ENCODE measurements at regions not wholly inside any gene's neighbourhood (a gene's known extent, or its start where the extent isn't known, plus 50 kb on each side); places are given as distances from the start of the nearest gene placed in this dataset.
A peak's percentile ranks its signal among the peaks of the same experiment; 100 is the strongest.

DNA sequence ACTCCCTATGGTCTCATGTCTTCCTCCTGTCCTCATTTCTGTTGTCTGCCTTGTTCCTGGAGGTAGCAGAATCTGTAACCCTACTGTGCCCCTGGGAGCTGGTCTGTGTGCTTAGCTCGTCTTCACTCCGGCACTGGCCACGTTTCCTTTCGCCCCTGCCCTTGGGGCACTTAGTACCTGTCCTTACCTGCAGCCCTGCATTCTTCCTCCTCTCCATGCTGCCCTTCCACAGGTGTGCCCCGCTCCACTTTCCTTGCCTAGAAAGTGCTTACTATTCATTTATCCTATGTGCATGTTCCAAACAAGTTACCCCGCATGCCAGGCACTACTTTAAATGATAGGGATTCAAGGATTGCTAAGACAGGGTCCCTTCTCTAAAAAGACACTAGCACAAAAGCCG lies 199.9 kb upstream of the ZMIZ1 start:
- no peaks in the 10 kb centered on the region for H3K9me3 ChIP-seq (replicated peaks in 1 of 3)
- TF ChIP-seq, protein P1, sequence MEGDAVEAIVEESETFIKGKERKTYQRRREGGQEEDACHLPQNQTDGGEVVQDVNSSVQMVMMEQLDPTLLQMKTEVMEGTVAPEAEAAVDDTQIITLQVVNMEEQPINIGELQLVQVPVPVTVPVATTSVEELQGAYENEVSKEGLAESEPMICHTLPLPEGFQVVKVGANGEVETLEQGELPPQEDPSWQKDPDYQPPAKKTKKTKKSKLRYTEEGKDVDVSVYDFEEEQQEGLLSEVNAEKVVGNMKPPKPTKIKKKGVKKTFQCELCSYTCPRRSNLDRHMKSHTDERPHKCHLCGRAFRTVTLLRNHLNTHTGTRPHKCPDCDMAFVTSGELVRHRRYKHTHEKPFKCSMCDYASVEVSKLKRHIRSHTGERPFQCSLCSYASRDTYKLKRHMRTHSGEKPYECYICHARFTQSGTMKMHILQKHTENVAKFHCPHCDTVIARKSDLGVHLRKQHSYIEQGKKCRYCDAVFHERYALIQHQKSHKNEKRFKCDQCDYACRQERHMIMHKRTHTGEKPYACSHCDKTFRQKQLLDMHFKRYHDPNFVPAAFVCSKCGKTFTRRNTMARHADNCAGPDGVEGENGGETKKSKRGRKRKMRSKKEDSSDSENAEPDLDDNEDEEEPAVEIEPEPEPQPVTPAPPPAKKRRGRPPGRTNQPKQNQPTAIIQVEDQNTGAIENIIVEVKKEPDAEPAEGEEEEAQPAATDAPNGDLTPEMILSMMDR (IDR thresholded peaks at IDR 0.05), result no peak
- TF ChIP-seq POLR2A (IDR thresholded peaks at IDR 0.05), result no peak
- 96 to 99% (median 97%) methylated on average over 7 of the region's 7 CpGs for WGBS, 4 donors
- H3K4me3 ChIP-seq, result no peak overlapping the region
- H3K27ac ChIP-seq, result no peak overlapping the region
- no peaks in the 10 kb centered on the region for H3K27me3 ChIP-seq
- H3K4me1 ChIP-seq (replicated peaks in 1 of 2), result no peaks in the 10 kb centered on the region
- no peaks in the 10 kb centered on the region for H3K36me3 ChIP-seq (replicated peaks in 1 of 2)
- intact Hi-C loops (cut with DNase I), result no loop called here
- DNase-seq, result no peak

DNA sequence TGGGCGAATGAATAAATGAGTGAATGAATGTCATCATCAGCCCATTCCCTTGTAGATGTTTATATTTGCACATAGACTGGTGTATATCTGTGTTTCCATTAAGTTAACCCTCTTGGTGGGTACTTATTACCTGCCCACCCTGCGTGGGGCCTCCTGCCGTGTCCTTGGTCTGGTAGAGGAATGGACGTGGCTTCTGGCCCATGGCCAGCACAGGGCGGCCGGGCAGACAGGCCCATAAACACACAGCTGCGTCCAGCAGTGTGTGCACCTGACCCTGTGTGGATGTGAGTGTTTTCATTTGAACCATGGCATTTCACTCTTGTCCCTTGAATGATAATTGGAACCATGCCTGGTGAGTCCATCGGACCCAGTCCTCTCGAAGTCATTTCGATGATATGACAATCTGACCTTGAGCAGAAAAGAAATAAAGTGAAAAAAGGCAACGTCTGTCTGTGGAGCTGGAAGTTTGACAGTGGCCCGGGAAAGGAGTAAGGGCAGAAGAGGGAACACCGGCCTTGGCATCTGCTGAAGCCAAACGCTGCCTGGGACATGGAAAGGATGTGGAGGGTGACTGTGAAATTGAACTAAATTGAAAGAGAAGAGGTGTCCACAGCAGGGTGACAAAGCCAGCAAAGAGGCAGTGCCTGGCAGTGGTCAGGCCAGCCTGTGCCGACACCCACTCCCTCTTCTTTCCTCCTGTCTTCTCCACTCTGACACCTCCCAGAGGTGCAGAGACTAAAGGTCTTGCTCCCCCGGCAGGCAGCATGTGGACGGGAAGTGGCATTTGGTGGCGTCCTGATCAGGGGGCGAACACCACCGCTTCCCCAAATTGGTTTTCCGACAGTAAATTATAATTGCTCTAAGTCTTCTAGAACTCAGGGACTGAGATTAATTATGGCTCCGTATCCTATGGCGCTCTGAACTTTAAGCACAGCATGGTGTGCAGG lies 199.0 kb upstream of the ZMIZ1 start:
- TF ChIP-seq, protein P1 (IDR thresholded peaks at IDR 0.05), result no peak
- TF ChIP-seq POLR2A (IDR thresholded peaks at IDR 0.05), result no peak
- no peaks in the 10 kb centered on the region for H3K4me1 ChIP-seq (replicated peaks in 1 of 2)
- H3K4me3 ChIP-seq, result no peak overlapping the region
- H3K27me3 ChIP-seq, result no peaks in the 10 kb centered on the region
- H3K36me3 ChIP-seq (replicated peaks in 1 of 2), result no peaks in the 10 kb centered on the region
- no peak overlapping the region for H3K27ac ChIP-seq
- intact Hi-C loops (cut with DNase I), result no loop called here
- DNase-seq, result peak in 6 of 7 donors; percentile 27 to 62 (median 46)
- no peaks in the 10 kb centered on the region for H3K9me3 ChIP-seq (replicated peaks in 1 of 3)
- WGBS, 4 donors, result 58 to 62% (median 60%) methylated on average over 21 to 23 of the region's 23 CpGs

DNA sequence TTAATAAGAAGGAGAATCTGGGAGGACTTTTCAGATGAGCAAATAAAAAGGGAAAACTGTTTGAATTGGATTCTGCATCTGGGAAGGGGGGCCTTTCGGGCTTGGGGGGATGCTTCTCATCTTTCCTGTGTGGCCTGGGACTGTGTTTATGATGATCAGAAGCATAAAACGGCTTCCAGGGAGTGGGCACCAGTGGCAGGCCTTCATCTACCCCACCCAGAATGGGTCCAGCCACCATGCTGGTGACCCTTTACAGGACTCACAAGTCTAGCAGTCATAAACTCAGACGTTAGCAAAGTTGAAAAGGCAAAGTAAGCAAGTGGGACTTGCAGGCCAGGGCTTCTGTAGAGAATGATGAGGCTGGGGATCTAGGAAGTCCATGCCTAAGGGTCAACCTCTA lies 198.3 kb upstream of the ZMIZ1 start:
- Histone ChIP-seq H3K9me3 (replicated peaks in 1 of 3) (no peaks in the 10 kb centered on the region), H3K4me1 (replicated peaks in 1 of 2) (no peaks in the 10 kb centered on the region), H3K4me3 (no peak overlapping the region), H3K27ac (no peak overlapping the region), H3K27me3 (no peaks in the 10 kb centered on the region), H3K36me3 (replicated peaks in 1 of 2) (no peaks in the 10 kb centered on the region)
- WGBS, 4 donors, result 84 to 94% (median 90%) methylated on average over 3 of the region's 3 CpGs
- no peak for DNase-seq
- no peak for TF ChIP-seq POLR2A (IDR thresholded peaks at IDR 0.05)
- TF ChIP-seq, protein P1 (IDR thresholded peaks at IDR 0.05), result no peak
- intact Hi-C loops (cut with DNase I), result no loop called here

DNA sequence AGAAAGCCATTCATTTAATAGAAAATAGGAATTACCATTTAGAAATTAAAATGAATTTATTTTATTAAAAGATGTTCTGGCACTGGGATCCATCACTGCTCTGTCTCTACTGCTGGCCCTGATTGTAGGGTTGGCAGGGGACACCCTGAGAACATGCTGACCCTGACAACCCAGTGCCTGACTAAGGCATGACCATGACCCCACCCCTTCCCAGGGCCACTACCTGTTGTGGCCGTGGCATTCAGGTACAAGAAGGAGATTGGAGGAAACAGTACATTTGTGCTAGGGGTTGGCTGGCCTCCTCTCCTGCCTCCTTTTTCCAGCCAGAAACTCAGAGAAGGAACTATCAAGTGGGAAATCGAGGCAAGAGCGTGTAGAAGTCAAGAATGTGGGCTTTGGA lies 197.0 kb upstream of the ZMIZ1 start:
- DNase-seq, result no peak
- Histone ChIP-seq H3K4me1 (replicated peaks in 1 of 2) (no peaks in the 10 kb centered on the region), H3K9me3 (replicated peaks in 1 of 3) (no peaks in the 10 kb centered on the region), H3K27me3 (no peaks in the 10 kb centered on the region), H3K36me3 (replicated peaks in 1 of 2) (no peaks in the 10 kb centered on the region), H3K27ac (no peak overlapping the region), H3K4me3 (no peak overlapping the region)
- intact Hi-C loops (cut with DNase I), result no loop called here
- WGBS, 4 donors, result 77 to 88% (median 83%) methylated on average over 3 of the region's 3 CpGs
- TF ChIP-seq, protein P1 (IDR thresholded peaks at IDR 0.05), result no peak
- TF ChIP-seq POLR2A (IDR thresholded peaks at IDR 0.05), result no peak
